ENCODE measurements at regions not wholly inside any gene's neighbourhood (a gene's known extent, or its start where the extent isn't known, plus 50 kb on each side); places are given as distances from the start of the nearest gene placed in this dataset.

DNA sequence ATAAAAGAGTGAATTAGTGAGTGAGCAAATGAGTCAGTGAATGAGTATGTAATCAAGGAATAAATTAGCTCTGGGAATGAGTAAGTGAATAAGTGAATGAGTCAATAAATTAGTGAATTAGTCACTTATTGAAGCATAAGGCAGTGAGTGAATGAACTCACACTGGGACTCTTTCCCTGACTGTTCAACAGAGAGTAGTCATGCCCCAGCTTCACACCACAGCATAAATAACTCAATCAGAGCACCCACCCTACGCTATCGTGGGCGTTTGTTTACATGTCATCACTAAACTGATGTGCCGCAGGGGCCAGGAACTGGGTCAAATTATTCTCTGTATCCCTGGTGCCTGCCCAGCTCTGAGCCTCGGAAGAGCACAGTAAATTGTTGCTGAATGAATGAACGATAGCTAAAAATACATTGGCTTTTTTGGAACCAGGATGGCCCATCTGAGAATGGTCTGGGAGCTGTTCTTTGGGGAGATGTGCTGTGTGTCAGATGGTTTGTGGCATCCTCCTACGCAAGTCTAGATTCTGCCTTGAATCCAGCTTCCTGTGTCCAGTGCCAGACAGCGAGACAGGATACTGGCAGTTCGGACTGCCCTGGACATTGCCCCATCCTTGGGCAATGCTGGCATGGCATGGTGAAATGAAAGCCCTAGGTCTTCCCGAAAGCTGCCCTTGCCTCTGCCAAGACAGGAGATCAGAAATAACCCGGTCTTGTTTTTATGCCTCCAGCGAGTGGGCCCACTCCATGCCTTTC lies 98.0 kb upstream of the RTL1 start:
- Mint-ChIP-seq H3K4me3 (no peak overlapping the region), H3K27ac (no peak overlapping the region), H3K36me3 (ENCODE audit: low read depth) (no peaks in the 10 kb centered on the region), H3K9me3 (no peaks in the 10 kb centered on the region), H3K4me1 (ENCODE audit: low read depth) (no peaks in the 10 kb centered on the region), H3K27me3 (peaks cover 67% of the 10 kb centered on the region)
- no peaks in the 10 kb centered on the region for H3K4me1 ChIP-seq (ENCODE audit: insufficient read depth, low read length)
- no peak for TF ChIP-seq CTCF (IDR thresholded peaks at IDR 0.05)
- ATAC-seq (ENCODE audit: poor library complexity) (no peak), DNase-seq (no peak)
- H3K27ac ChIP-seq (ENCODE audit: low read depth in 1 of 2, low read length in 2 of 2) = no peak overlapping the region
- H3K27me3 ChIP-seq (ENCODE audit: control insufficient read depth in 1 of 2, insufficient read depth in 2 of 2, low read length in 2 of 2) = peaks cover 19 to 20% of the 10 kb centered on the region in 2 experiments
- CTCF ChIA-PET = no interaction called here
- POLR2A ChIA-PET = no interaction called here
- intact Hi-C loops (cut with DNase I, micrococcal nuclease) = no loop called here
- no peaks in the 10 kb centered on the region for H3K9me3 ChIP-seq (ENCODE audit: control insufficient read depth in 1 of 2, insufficient read depth in 1 of 2, low read length in 2 of 2)
- no peaks in the 10 kb centered on the region for H3K36me3 ChIP-seq (ENCODE audit: insufficient read depth, low read length)
- no peak overlapping the region for H3K4me3 ChIP-seq (ENCODE audit: low read length)

DNA sequence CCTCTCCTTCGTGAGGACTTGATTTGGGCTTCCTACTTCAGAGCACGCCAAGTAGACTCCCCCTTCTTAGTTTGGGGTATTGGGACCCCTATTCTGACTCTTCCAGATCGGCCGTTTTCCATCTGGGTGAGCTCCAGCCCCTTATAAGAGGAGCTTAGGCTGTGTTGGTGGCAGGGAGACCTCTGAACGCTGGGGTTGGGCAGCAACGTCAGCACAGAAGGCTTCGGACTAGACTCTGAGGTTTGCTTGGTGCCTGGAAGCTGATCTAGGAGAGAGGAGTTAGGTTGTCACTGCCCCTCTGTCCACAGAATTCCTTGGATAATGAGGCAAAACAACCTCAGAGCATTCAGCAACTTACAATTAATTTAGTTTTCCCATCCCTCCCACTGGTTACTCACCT lies 99.2 kb upstream of the RTL1 start:
- peaks cover 73% of the 10 kb centered on the region for H3K27me3 Mint-ChIP-seq

GRCh38 chr14:101004176-101004575 lies 100.7 kb upstream of the RTL1 start:
- no peak for DNase-seq
- H3K4me3 Mint-ChIP-seq = no peak overlapping the region
- no peaks in the 10 kb centered on the region for H3K36me3 ChIP-seq (ENCODE audit: insufficient read depth, low read length)

More for the DNA sequence above, 99.2 kb upstream of the RTL1 start:
- DNase-seq (no peak), ATAC-seq (ENCODE audit: poor library complexity) (no peak)
- H3K4me1 Mint-ChIP-seq (ENCODE audit: low read depth) = no peaks in the 10 kb centered on the region
- POLR2A ChIA-PET = no interaction called here
- Histone ChIP-seq H3K27ac (ENCODE audit: low read depth in 1 of 2, low read length in 2 of 2) (no peak overlapping the region), H3K36me3 (ENCODE audit: insufficient read depth, low read length) (no peaks in the 10 kb centered on the region), H3K27me3 (ENCODE audit: control insufficient read depth in 1 of 2, insufficient read depth in 2 of 2, low read length in 2 of 2) (peaks cover 19 to 20% of the 10 kb centered on the region in 2 experiments), H3K4me1 (ENCODE audit: insufficient read depth, low read length) (no peaks in the 10 kb centered on the region), H3K4me3 (ENCODE audit: low read length) (no peak overlapping the region), H3K9me3 (ENCODE audit: control insufficient read depth in 1 of 2, insufficient read depth in 1 of 2, low read length in 2 of 2) (peaks cover 0 to 6% of the 10 kb centered on the region in 2 experiments)
- H3K9me3 Mint-ChIP-seq = no peaks in the 10 kb centered on the region
- intact Hi-C loops (cut with DNase I, micrococcal nuclease) = no loop called here
- H3K27ac Mint-ChIP-seq = no peak overlapping the region
- no peaks in the 10 kb centered on the region for H3K36me3 Mint-ChIP-seq (ENCODE audit: low read depth)
- TF ChIP-seq CTCF (IDR thresholded peaks at IDR 0.05) = no peak
- no peak overlapping the region for H3K4me3 Mint-ChIP-seq
- CTCF ChIA-PET = no interaction called here

More at GRCh38 chr14:101004176-101004575, 100.7 kb upstream of the RTL1 start:
- CTCF ChIA-PET = interaction anchor here (1.4 kb wide), 1 partner anchor 15 kb away, joined by 3 read pairs; no protein-coding TSS in a partner anchor
- peaks cover 62% of the 10 kb centered on the region for H3K27me3 Mint-ChIP-seq
- ATAC-seq (ENCODE audit: poor library complexity) = no peak
- Histone ChIP-seq H3K4me3 (ENCODE audit: low read length) (no peak overlapping the region), H3K27me3 (ENCODE audit: control insufficient read depth in 1 of 2, insufficient read depth in 2 of 2, low read length in 2 of 2) (peaks cover 19 to 20% of the 10 kb centered on the region in 2 experiments), H3K4me1 (ENCODE audit: insufficient read depth, low read length) (no peaks in the 10 kb centered on the region), H3K27ac (ENCODE audit: low read depth in 1 of 2, low read length in 2 of 2) (no peak overlapping the region), H3K9me3 (ENCODE audit: control insufficient read depth in 1 of 2, insufficient read depth in 1 of 2, low read length in 2 of 2) (peaks cover 0 to 6% of the 10 kb centered on the region in 2 experiments)
- H3K9me3 Mint-ChIP-seq = no peaks in the 10 kb centered on the region
- POLR2A ChIA-PET = no interaction called here
- intact Hi-C loops (cut with DNase I, micrococcal nuclease) = no loop called here
- no peaks in the 10 kb centered on the region for H3K36me3 Mint-ChIP-seq (ENCODE audit: low read depth)
- no peak for TF ChIP-seq CTCF (IDR thresholded peaks at IDR 0.05)
- H3K27ac Mint-ChIP-seq = no peak overlapping the region
- H3K4me1 Mint-ChIP-seq (ENCODE audit: low read depth) = no peaks in the 10 kb centered on the region

Measured in CD4-positive, alpha-beta T cell (primary cell).